ENCODE measurements at regions not wholly inside any gene's neighbourhood (a gene's known extent, or its start where the extent isn't known, plus 50 kb on each side); places are given as distances from the start of the nearest gene placed in this dataset.

DNA sequence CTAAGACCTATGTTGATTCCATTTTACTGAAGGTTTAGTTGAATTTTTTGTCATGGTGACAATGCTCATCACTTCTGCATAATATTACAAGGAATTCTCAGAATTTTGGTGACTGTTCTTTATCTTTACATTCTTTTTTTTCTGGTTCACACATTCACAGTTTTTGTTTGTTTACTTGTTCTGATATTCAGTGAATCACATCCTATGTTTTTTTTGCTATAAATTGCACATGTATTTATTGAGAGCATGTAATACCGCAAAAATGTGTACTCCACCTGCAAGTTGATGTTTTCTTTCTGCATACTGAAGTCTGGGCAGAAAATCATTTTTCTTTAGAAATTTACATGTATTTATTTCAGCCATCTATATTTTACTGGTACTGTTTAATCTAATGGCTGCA is 261.9 kb upstream of the CDH10 start:
- TF ChIP-seq POLR2A (IDR thresholded peaks at IDR 0.05; ENCODE audit: control extremely low read depth in 1 of 2, low read depth in 2 of 2, low read length in 2 of 2) (no peak), RXRA (IDR thresholded peaks at IDR 0.05; ENCODE audit: insufficient read depth, low read depth, low read length) (no peak), POLR2AphosphoS5 (IDR thresholded peaks at IDR 0.05; ENCODE audit: low read depth, low read length) (no peak), JUN (IDR thresholded peaks at IDR 0.05; ENCODE audit: low read depth, low read length) (no peak), CTCF (IDR thresholded peaks at IDR 0.05; ENCODE audit: control extremely low read depth in 1 of 3, insufficient read depth in 1 of 3, low read depth in 1 of 3, low read length in 3 of 3) (no peak), SAP30 (IDR thresholded peaks at IDR 0.05; ENCODE audit: insufficient read depth, insufficient replicate concordance, low read length) (no peak), EP300 (IDR thresholded peaks at IDR 0.05; ENCODE audit: borderline replicate concordance in 1 of 2, low read depth in 2 of 2, low read length in 2 of 2) (no peak), NANOG (IDR thresholded peaks at IDR 0.05; ENCODE audit: insufficient read depth, low read depth, low read length, poor library complexity, severe bottlenecking) (no peak)

Data from H1 (cell line).